Stomach (tissue), 4 donors: ENCODE measurements at regions not wholly inside any gene's neighbourhood (a gene's known extent, or its start where the extent isn't known, plus 50 kb on each side); places are given as distances from the start of the nearest gene placed in this dataset.

ENCODE experiments used
- CTCF ChIP-seq, 7 experiments: fragments of 450-650 bp in 4 of 7; fragments of 200-600 bp in 3 of 7; sonication (generic) in 3 of 7; IDR thresholded peaks; one replicate each; pipeline ENCODE4 v1.5.1; 2016 to 2019; ENCODE audit warnings: antibody characterized with exemption in 7 of 7, control low read depth in 2 of 7, mild to moderate bottlenecking in 1 of 7
- EP300 ChIP-seq: sonication (generic); formaldehyde crosslinking; IDR thresholded peaks from one replicate; pipeline ENCODE4 v1.6.1; 2017; ENCODE audit warnings: antibody characterized with exemption
- POLR2A ChIP-seq, 4 donors: fragments of 450-650 bp; IDR thresholded peaks; one replicate each; pipeline ENCODE4 v1.6.1; 2016; ENCODE audit warnings: antibody characterized with exemption in 4 of 4, control low read depth in 2 of 4, mild to moderate bottlenecking in 1 of 4, moderate library complexity in 1 of 4
- POLR2AphosphoS5 ChIP-seq, 3 donors: sonication (generic); formaldehyde crosslinking; IDR thresholded peaks; one replicate each; pipeline ENCODE4 v1.6.1; 2016; ENCODE audit warnings: antibody characterized with exemption in 3 of 3

GRCh38 chr4:123093236-123093635 lies 170.8 kb upstream of the NUDT6 start:
- TF ChIP-seq POLR2A (IDR thresholded peaks at IDR 0.05) (no peak), EP300 (no peak), CTCF (IDR thresholded peaks at IDR 0.05) (no peak), POLR2AphosphoS5 (IDR thresholded peaks at IDR 0.05) (no peak)
